Panc1 (cell line): ENCODE measurements at regions not wholly inside any gene's neighbourhood (a gene's known extent, or its start where the extent isn't known, plus 50 kb on each side); places are given as distances from the start of the nearest gene placed in this dataset.

ENCODE experiments used
- POLR2AphosphoS5 ChIP-seq: IDR thresholded peaks from 2 replicates; pipeline ENCODE4 v1.6.1; 2012; ENCODE audit warnings: mild to moderate bottlenecking, low read depth, low read length, moderate library complexity
- TCF7L2 ChIP-seq: IDR thresholded peaks from 2 replicates; pipeline ENCODE4 v1.6.1; 2011; ENCODE audit warnings: mild to moderate bottlenecking, low read depth, low read length, inconsistent platforms
- TF ChIP-seq, protein P1 (sequence below): fragments of 450-650 bp; IDR thresholded peaks from 2 replicates; pipeline ENCODE4 v1.5.1; 2017; ENCODE audit warnings: mild to moderate bottlenecking

DNA sequence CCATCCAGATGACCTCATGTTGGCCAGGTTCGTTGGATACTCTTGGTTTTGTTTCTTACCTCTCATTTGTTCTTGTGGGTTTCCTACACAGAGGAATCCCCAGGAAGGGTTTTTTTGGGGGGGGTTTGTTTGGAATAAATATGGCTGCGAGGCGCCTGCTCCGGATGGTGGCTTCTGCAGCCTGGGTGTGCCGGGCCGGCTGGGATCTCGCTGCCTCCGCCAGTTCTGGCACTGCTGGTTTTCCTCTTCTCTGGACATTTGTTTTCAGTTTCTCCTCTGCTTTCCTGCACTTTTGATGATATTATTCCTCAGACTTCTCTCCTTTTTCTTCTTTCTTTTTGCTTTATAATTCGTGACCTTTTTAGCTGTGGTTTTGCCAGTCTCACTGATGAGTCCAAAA lies 187.4 kb downstream of the OR4M2 start:
- TF ChIP-seq, protein P1, sequence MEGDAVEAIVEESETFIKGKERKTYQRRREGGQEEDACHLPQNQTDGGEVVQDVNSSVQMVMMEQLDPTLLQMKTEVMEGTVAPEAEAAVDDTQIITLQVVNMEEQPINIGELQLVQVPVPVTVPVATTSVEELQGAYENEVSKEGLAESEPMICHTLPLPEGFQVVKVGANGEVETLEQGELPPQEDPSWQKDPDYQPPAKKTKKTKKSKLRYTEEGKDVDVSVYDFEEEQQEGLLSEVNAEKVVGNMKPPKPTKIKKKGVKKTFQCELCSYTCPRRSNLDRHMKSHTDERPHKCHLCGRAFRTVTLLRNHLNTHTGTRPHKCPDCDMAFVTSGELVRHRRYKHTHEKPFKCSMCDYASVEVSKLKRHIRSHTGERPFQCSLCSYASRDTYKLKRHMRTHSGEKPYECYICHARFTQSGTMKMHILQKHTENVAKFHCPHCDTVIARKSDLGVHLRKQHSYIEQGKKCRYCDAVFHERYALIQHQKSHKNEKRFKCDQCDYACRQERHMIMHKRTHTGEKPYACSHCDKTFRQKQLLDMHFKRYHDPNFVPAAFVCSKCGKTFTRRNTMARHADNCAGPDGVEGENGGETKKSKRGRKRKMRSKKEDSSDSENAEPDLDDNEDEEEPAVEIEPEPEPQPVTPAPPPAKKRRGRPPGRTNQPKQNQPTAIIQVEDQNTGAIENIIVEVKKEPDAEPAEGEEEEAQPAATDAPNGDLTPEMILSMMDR = no peak
- no peak for TF ChIP-seq POLR2AphosphoS5
- no peak for TF ChIP-seq TCF7L2
